HG02884 (cell line): ENCODE measurements at regions not wholly inside any gene's neighbourhood (a gene's known extent, or its start where the extent isn't known, plus 50 kb on each side); places are given as distances from the start of the nearest gene placed in this dataset.

Source experiments
- ATAC-seq: cut with Tn5 transposase; IDR thresholded peaks from one replicate; pipeline ENCODE4 v1.9.1; 2021; ENCODE audit warnings: mild to moderate bottlenecking, moderate library complexity; ENCODE audit not compliant: unreplicated experiment

DNA sequence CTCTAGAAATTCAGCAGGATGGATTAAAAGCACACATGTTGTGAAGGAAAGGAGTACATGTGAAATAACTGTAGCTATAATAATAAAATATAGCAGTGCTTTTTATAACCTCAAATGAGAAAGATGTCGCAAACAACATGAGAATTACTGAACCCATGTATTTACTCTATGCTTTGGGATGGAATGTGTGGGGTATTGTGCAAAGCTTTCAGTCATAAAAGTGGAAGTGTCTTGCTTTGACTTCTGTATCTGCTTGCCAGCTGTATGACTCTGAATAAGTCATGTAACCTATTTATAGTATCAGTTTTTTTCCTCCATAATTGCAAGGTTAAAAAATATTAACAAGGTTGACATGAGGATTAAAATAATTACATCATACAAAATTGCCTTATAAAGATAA lies 519.3 kb upstream of the CADM2 start:
- no peak for ATAC-seq

GRCh38 chr3:84440291-84440690 lies 518.5 kb upstream of the CADM2 start:
- ATAC-seq = no peak

- ATAC-seq = no peak
Observed at GRCh38 chr3:84442533-84442932, 516.3 kb upstream of the CADM2 start.

DNA sequence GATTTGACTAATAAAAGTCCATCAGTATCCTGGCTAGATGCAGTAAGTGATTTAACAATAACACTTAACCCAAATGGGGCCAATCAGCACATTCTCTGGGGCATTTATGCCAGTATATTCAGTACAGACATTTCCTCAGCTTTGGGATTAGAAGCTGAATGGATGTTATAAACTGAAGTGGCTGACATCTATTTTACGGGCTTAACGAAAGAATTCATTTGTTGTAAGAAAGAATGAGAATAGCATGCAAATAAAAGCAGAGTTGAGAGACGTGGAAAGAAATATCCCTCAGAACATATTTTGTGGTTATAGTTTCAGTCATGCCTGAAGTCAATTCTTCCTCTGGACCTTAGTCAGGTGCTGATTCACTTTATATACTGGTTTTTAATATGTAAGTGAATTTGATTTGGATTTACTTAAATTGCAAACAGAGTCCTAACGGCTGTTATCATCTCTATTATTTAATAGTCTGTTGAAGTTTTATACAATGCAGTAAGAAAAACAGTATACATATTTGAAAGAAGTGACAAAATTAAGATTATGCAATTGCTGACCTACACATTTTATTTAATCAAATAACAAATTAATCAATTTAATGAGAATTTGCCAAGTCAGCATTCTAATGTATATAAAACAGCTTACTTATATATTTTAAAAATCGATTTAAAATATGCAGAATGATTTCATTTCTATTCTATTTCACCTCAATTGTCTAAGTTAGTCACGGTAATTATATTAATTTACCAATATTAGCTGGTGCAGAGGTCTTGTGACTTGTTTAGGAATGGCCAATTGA lies 513.9 kb upstream of the CADM2 start:
- no peak for ATAC-seq

GRCh38 chr3:84487296-84487695 lies 471.5 kb upstream of the CADM2 start:
- ATAC-seq = no peak

GRCh38 chr3:84504761-84505160 lies 454.0 kb upstream of the CADM2 start:
- no peak for ATAC-seq

DNA sequence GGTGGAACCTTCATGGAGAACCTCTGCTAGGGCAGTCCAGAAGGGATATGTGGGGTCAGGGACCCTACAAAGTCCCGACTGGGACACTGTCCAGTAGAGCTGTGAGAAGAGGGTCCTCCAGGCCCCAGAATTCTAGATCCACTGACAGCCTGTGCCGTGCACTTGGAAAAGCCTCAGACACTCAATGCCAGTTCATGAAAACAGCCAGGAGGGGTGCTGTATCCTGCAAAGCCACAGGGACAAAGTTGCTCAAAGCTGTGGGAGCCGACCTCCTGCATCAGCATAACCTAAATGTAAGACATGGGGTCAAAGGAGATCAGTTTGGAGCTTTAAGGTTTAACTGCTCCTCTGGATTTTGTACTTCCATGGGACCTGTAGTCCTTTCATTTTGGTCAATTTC lies 448.8 kb upstream of the CADM2 start:
- no peak for ATAC-seq

GRCh38 chr3:84522893-84523292 lies 435.9 kb upstream of the CADM2 start:
- no peak for ATAC-seq

- no peak for ATAC-seq
Observed at GRCh38 chr3:84536916-84537315, 421.9 kb upstream of the CADM2 start.

- no peak for ATAC-seq
Observed at GRCh38 chr3:84538597-84538996, 420.2 kb upstream of the CADM2 start.

- ATAC-seq = no peak
Observed at GRCh38 chr3:84547207-84547606, 411.6 kb upstream of the CADM2 start.

DNA sequence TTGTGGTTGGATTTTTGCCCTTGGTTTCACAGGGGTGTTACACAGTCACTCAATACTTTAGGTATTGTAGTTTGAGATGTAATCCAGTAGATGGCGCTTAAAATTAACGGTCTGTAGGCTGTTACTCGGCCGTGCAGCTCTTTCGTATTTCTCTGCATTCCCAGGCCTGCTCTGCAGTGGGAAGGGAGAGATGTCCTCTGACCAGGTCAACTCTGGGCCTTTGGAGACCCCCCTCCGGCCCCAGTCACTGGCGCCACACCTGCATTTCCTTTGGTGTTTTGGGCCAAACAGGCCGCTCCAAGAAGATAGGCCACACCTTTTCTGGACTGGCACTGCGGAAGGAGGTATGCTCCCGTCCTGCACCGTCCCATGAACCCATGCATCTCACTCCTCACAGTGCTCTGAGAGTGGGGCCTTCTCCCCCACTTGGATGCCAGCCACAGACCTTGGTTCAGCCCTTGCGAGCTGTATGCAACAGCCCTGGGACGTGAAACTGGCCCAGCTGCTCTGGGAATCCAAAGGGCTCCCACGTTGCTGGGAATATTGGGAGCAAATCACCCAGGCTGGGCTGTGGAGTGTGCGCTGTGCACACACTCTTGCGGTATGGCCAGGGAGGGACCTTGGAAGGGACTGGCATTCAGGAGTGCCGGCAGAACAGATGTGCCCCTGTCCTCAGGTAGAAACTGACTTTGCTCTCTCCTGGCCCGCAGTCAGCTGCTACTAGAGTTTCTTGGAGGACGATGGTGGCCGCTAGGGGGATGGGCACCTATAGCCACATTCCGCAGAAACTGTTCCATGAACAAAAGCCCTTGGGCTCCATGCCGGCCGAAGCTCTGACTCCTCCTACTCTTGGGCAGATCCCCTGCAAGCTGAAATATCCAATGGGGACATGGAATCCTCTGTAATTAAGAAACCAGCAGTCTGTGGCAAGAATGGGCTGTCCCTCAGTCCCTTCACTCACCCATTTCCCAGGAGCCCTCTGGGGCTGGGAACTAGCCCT lies 410.5 kb upstream of the CADM2 start:
- ATAC-seq = peak; percentile 96

- ATAC-seq = no peak
Observed at GRCh38 chr3:84555629-84556028, 403.2 kb upstream of the CADM2 start.

- no peak for ATAC-seq
Observed at GRCh38 chr3:84566256-84566655, 392.5 kb upstream of the CADM2 start.

DNA sequence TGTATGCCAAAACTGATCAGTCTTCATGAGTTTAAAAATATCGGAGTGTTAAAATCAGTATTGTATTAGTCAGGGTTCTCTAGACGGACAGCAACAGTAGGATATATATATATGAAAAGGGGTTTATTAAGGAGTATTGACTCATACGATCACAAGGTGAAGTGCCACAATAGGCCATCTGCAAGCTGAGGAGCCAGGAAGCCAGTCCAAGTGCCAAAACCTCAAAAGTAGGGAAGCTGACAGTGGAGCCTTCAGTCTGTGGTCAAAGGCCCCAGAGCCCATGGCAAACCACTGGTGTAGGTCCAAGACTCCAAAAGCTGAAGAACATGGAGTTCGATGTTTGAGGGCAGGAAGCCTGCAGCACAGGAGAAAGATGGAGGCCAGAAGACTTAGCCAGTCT lies 391.0 kb upstream of the CADM2 start:
- ATAC-seq = no peak

DNA sequence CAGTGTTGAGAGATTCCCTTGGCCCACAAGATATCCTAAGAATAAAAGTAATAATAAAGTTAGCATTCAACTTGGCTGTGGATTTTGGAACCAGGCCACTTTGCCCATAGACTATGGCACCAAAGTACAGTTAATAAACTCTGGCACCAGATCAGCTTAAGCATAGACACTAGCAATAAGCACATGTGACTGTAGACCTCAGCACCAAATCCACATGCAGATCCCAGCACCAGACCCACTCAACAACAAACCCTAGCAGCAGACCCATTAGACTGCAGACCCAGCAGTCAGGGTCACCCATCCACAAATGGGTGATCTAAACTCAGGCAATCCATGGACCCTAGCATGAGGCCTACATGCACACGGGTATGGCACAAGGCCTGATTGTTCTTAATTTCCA lies 384.8 kb upstream of the CADM2 start:
- no peak for ATAC-seq

DNA sequence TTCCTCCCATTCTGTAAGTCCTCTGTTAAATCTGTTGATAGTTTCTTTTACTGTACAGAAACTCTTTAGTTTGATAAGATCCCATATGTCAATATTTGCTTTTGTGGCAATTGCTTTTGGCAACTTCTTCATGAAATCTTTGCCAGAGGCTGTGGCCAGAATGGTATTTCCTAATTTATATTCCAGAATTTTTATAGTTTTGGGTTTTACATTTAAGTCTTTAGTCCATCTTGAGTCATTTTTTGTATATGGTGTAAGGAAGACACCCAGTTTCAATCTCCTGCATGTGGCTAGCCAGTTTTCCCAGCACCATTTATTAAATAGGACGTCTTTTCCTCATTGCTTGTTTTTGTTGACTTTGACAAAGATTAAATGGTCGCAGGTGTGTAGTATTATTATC lies 372.4 kb upstream of the CADM2 start:
- ATAC-seq = no peak

DNA sequence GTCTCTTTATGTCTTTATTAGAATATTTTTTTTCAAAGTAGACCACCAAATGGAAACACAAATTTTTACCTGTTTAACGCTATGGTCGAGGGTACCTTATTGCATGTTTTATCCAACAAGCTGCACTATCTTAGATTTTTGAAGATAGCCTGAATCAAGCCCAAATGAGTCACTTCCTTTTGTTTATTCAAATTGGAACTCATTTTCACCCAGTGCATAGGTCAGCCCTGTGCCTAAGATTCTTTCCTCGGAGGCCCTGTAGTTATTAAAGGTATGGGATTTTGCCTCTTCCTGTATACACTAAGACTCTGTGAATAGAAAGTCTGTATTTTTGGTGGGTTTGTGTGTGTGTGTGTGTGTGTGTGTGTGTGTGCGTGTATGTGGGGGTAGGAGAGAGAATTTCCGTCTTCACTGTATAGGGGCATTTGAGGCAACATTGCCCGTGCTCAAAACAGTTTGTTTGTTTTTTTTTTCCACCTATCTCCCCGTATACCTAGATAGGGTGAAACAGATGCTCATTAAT lies 358.0 kb upstream of the CADM2 start:
- ATAC-seq = no peak

GRCh38 chr3:84601303-84601702 lies 357.5 kb upstream of the CADM2 start:
- no peak for ATAC-seq

DNA sequence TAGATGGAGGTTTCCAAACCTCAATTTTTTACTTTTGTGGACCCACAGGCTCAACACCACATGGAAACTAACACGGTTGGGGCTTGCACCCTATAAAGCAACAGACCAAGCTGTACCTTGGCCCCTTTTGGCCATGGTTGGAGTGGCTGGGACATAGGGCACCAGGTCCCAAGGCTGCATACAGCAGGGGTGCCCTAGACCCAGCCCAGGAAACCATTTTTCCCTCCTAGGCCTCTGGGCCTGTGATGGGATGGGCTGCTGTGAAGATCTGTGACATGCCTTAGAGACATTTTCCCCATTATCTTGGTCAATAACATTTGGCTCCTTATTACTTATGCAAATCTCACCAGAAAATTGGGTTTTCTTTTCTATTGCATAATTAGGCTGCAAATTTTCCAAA lies 337.0 kb upstream of the CADM2 start:
- ATAC-seq = no peak

- ATAC-seq = no peak
Observed at GRCh38 chr3:84634668-84635067, 324.1 kb upstream of the CADM2 start.

DNA sequence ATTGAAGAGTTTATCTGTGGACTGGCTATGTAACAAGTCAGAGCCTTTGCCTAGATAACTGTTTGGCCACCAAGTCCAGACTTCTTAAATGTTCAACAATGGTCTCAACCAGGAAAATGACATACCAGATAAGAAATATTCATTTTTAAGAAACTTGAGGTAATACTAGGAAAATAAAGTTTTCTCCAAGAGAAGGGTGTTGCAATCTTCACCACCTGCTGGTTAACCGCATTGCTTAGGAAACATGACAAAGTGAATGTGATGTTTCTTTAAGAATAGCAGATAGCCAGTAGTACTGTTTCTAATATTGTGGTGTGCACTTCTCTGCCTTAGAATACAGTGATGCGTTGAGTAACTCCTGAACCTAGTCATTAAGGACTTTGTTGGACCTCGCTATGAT lies 321.5 kb upstream of the CADM2 start:
- ATAC-seq = no peak
